SU-DHL-6 (cell line): ENCODE measurements at regions not wholly inside any gene's neighbourhood (a gene's known extent, or its start where the extent isn't known, plus 50 kb on each side); places are given as distances from the start of the nearest gene placed in this dataset.

ENCODE experiments used
- CTCF ChIP-seq: fragments of 200-600 bp; sonication (generic); IDR thresholded peaks from one replicate; pipeline ENCODE4 v1.5.1; 2017; ENCODE audit warnings: antibody characterized with exemption, mild to moderate bottlenecking, low read length, moderate library complexity; ENCODE audit not compliant: insufficient read depth, poor library complexity, severe bottlenecking
- EZH2phosphoT487 ChIP-seq: fragments of 200-600 bp; sonication (generic), shearing (Covaris generic); conservative IDR thresholded peaks from 2 replicates; pipeline ENCODE4 v1.6.1; 2018; ENCODE audit warnings: mild to moderate bottlenecking, antibody characterized with exemption, low read length, moderate library complexity, mixed read lengths

GRCh38 chr20:55528482-55528881 lies 476.8 kb downstream of the CBLN4 start:
- TF ChIP-seq CTCF (no peak), EZH2phosphoT487 (no peak)
